ENCODE measurements at regions not wholly inside any gene's neighbourhood (a gene's known extent, or its start where the extent isn't known, plus 50 kb on each side); places are given as distances from the start of the nearest gene placed in this dataset.
"Not testable (repeated sequence)": the region's sequence is repeated elsewhere in the genome, so short reads cannot be mapped to it uniquely, and the experiment has no call there.

GRCh38 chr4:3368841-3369760 is 72.7 kb upstream of the HGFAC start:
- Mint-ChIP-seq H3K9me3 (no peaks in the 10 kb centered on the region), H3K4me3 (peak overlapping the region; percentile 50), H3K4me1 (peaks cover 52% of the 10 kb centered on the region), H3K27me3 (peaks cover 94% of the 10 kb centered on the region), H3K36me3 (no peaks in the 10 kb centered on the region), H3K27ac (no peak overlapping the region)
- DNase-seq, result no peak
- CTCF ChIA-PET, result interaction anchor here (0.9 to 1.9 kb wide), 4 partner anchors 14 to 331 kb away, joined by 3 to 6 read pairs (median 3); no protein-coding TSS in a partner anchor

GRCh38 chr4:3369781-3370674 is 71.7 kb upstream of the HGFAC start:
- CTCF ChIA-PET, result interaction anchor here (0.7 to 2.0 kb wide), 7 partner anchors 15 to 332 kb away, joined by 3 to 6 read pairs (median 3); no protein-coding TSS in a partner anchor
- no peaks in the 10 kb centered on the region for H3K36me3 Mint-ChIP-seq
- H3K27ac Mint-ChIP-seq, result no peak overlapping the region

GRCh38 chr4:3371033-3372001 is 70.5 kb upstream of the HGFAC start:
- CTCF ChIA-PET, result interaction anchor here (1.8 to 2.0 kb wide), 2 partner anchors 109 to 178 kb away, joined by 3 to 6 read pairs; no protein-coding TSS in a partner anchor
- no peak for DNase-seq
- Mint-ChIP-seq H3K9me3 (no peaks in the 10 kb centered on the region), H3K27ac (peak overlapping the region; percentile 9), H3K27me3 (peaks cover 86% of the 10 kb centered on the region), H3K4me1 (peaks cover 52% of the 10 kb centered on the region), H3K4me3 (no peak overlapping the region), H3K36me3 (no peaks in the 10 kb centered on the region)

More at GRCh38 chr4:3369781-3370674, 71.7 kb upstream of the HGFAC start:
- peaks cover 95% of the 10 kb centered on the region for H3K27me3 Mint-ChIP-seq
- DNase-seq, result peak; percentile 72
- peak overlapping the region; percentile 50 for H3K4me3 Mint-ChIP-seq
- H3K9me3 Mint-ChIP-seq, result no peaks in the 10 kb centered on the region
- peaks cover 52% of the 10 kb centered on the region for H3K4me1 Mint-ChIP-seq

- Mint-ChIP-seq H3K9me3 (no peaks in the 10 kb centered on the region), H3K27me3 (peaks cover 75% of the 10 kb centered on the region), H3K4me1 (peaks cover 52% of the 10 kb centered on the region), H3K36me3 (no peaks in the 10 kb centered on the region), H3K4me3 (no peak overlapping the region), H3K27ac (no peak overlapping the region)
- CTCF ChIA-PET, result no interaction called here
- DNase-seq, result no peak
Measured at GRCh38 chr4:3372264-3372932, 69.4 kb upstream of the HGFAC start.

- Mint-ChIP-seq H3K27me3 (peaks cover 69% of the 10 kb centered on the region), H3K4me1 (peaks cover 51% of the 10 kb centered on the region), H3K27ac (no peak overlapping the region), H3K9me3 (no peaks in the 10 kb centered on the region), H3K36me3 (no peaks in the 10 kb centered on the region), H3K4me3 (no peak overlapping the region)
- DNase-seq, result peak; percentile 39
- CTCF ChIA-PET, result no interaction called here
Measured at GRCh38 chr4:3372933-3373465, 68.8 kb upstream of the HGFAC start.

- no peak overlapping the region for H3K27ac Mint-ChIP-seq
Measured at GRCh38 chr4:3373468-3373867, 68.3 kb upstream of the HGFAC start.

GRCh38 chr4:3374011-3374645 is 67.6 kb upstream of the HGFAC start:
- peaks cover 5% of the 10 kb centered on the region for H3K9me3 Mint-ChIP-seq
- DNase-seq, result no peak
- peaks cover 40% of the 10 kb centered on the region for H3K4me1 Mint-ChIP-seq
- no peak overlapping the region for H3K27ac Mint-ChIP-seq
- peaks cover 58% of the 10 kb centered on the region for H3K27me3 Mint-ChIP-seq
- H3K36me3 Mint-ChIP-seq, result no peaks in the 10 kb centered on the region
- CTCF ChIA-PET, result no interaction called here
- H3K4me3 Mint-ChIP-seq, result no peak overlapping the region

More at GRCh38 chr4:3373468-3373867, 68.3 kb upstream of the HGFAC start:
- Mint-ChIP-seq H3K36me3 (no peaks in the 10 kb centered on the region), H3K4me3 (no peak overlapping the region), H3K4me1 (peaks cover 46% of the 10 kb centered on the region), H3K27me3 (peaks cover 65% of the 10 kb centered on the region), H3K9me3 (no peaks in the 10 kb centered on the region)
- CTCF ChIA-PET, result no interaction called here
- no peak for DNase-seq

- H3K27ac Mint-ChIP-seq, result no peak overlapping the region
- H3K4me3 Mint-ChIP-seq, result no peak overlapping the region
- CTCF ChIA-PET, result no interaction called here
- DNase-seq, result no peak
- peaks cover 8% of the 10 kb centered on the region for H3K9me3 Mint-ChIP-seq
- H3K36me3 Mint-ChIP-seq, result no peaks in the 10 kb centered on the region
- H3K4me1 Mint-ChIP-seq, result peaks cover 34% of the 10 kb centered on the region
- peaks cover 53% of the 10 kb centered on the region for H3K27me3 Mint-ChIP-seq
Measured at GRCh38 chr4:3374667-3375066, 67.1 kb upstream of the HGFAC start.

- Mint-ChIP-seq H3K36me3 (no peaks in the 10 kb centered on the region), H3K4me1 (peaks cover 24% of the 10 kb centered on the region), H3K27me3 (peaks cover 47% of the 10 kb centered on the region), H3K27ac (no peak overlapping the region), H3K9me3 (peaks cover 15% of the 10 kb centered on the region), H3K4me3 (no peak overlapping the region)
- CTCF ChIA-PET, result no interaction called here
- no peak for DNase-seq
Measured at GRCh38 chr4:3375688-3376087, 66.1 kb upstream of the HGFAC start.

- peaks cover 20% of the 10 kb centered on the region for H3K9me3 Mint-ChIP-seq
- H3K27ac Mint-ChIP-seq, result no peak overlapping the region
- CTCF ChIA-PET, result no interaction called here
- no peak overlapping the region for H3K4me3 Mint-ChIP-seq
- no peak for DNase-seq
- H3K4me1 Mint-ChIP-seq, result peaks cover 18% of the 10 kb centered on the region
- peaks cover 6% of the 10 kb centered on the region for H3K36me3 Mint-ChIP-seq
- H3K27me3 Mint-ChIP-seq, result peaks cover 45% of the 10 kb centered on the region
Measured at GRCh38 chr4:3376266-3376665, 65.5 kb upstream of the HGFAC start.

- Mint-ChIP-seq H3K4me1 (peaks cover 10% of the 10 kb centered on the region), H3K4me3 (no peak overlapping the region), H3K27ac (no peak overlapping the region), H3K36me3 (peaks cover 6% of the 10 kb centered on the region), H3K9me3 (peaks cover 23% of the 10 kb centered on the region), H3K27me3 (peaks cover 32% of the 10 kb centered on the region)
- CTCF ChIA-PET, result no interaction called here
- no peak for DNase-seq
Measured at GRCh38 chr4:3377557-3377956, 64.2 kb upstream of the HGFAC start.

- not testable (repeated sequence) for H3K27ac Mint-ChIP-seq
Measured at GRCh38 chr4:3380336-3380735, 61.4 kb upstream of the HGFAC start.

More at GRCh38 chr4:3380336-3380735, 61.4 kb upstream of the HGFAC start:
- Mint-ChIP-seq H3K27me3 (peaks cover 17% of the 10 kb centered on the region), H3K9me3 (peaks cover 23% of the 10 kb centered on the region)
- H3K4me3 Mint-ChIP-seq, H3K36me3 Mint-ChIP-seq, CTCF ChIA-PET, H3K4me1 Mint-ChIP-seq, DNase-seq: not testable (repeated sequence)
